Stomach (tissue), 4 donors: ENCODE measurements at regions not wholly inside any gene's neighbourhood (a gene's known extent, or its start where the extent isn't known, plus 50 kb on each side); places are given as distances from the start of the nearest gene placed in this dataset.

ENCODE experiments used
- CTCF ChIP-seq, 7 experiments: fragments of 450-650 bp in 4 of 7; fragments of 200-600 bp in 3 of 7; sonication (generic) in 3 of 7; IDR thresholded peaks; one replicate each; pipeline ENCODE4 v1.5.1; 2016 to 2019; ENCODE audit warnings: antibody characterized with exemption in 7 of 7, control low read depth in 2 of 7, mild to moderate bottlenecking in 1 of 7
- EP300 ChIP-seq: sonication (generic); formaldehyde crosslinking; IDR thresholded peaks from one replicate; pipeline ENCODE4 v1.6.1; 2017; ENCODE audit warnings: antibody characterized with exemption
- POLR2A ChIP-seq, 4 donors: fragments of 450-650 bp; IDR thresholded peaks; one replicate each; pipeline ENCODE4 v1.6.1; 2016; ENCODE audit warnings: antibody characterized with exemption in 4 of 4, control low read depth in 2 of 4, mild to moderate bottlenecking in 1 of 4, moderate library complexity in 1 of 4
- POLR2AphosphoS5 ChIP-seq, 3 donors: sonication (generic); formaldehyde crosslinking; IDR thresholded peaks; one replicate each; pipeline ENCODE4 v1.6.1; 2016; ENCODE audit warnings: antibody characterized with exemption in 3 of 3

GRCh38 chr11:116693102-116693570 is 79.7 kb downstream of the BUD13 start:
- no peak for TF ChIP-seq POLR2A (IDR thresholded peaks at IDR 0.05)
- TF ChIP-seq CTCF (IDR thresholded peaks at IDR 0.05) = no peak
- no peak for TF ChIP-seq POLR2AphosphoS5 (IDR thresholded peaks at IDR 0.05)
- no peak for TF ChIP-seq EP300
